ENCODE measurements at regions not wholly inside any gene's neighbourhood (a gene's known extent, or its start where the extent isn't known, plus 50 kb on each side); places are given as distances from the start of the nearest gene placed in this dataset.

GRCh38 chr4:140316799-140317198 lies 56.6 kb upstream of the SCOC start:
- H3K9me3 Mint-ChIP-seq: no peaks in the 10 kb centered on the region
- no peaks in the 10 kb centered on the region for H3K27me3 Mint-ChIP-seq
- H3K4me3 Mint-ChIP-seq: no peak overlapping the region
- intact Hi-C loops (cut with micrococcal nuclease): no loop called here
- H3K36me3 Mint-ChIP-seq (ENCODE audit: low read depth): no peaks in the 10 kb centered on the region
- no peak overlapping the region for H3K27ac Mint-ChIP-seq
- no peaks in the 10 kb centered on the region for H3K4me1 Mint-ChIP-seq (ENCODE audit: low read depth)

- no peaks in the 10 kb centered on the region for H3K4me1 Mint-ChIP-seq (ENCODE audit: low read depth)
- no peaks in the 10 kb centered on the region for H3K36me3 Mint-ChIP-seq (ENCODE audit: low read depth)
- H3K9me3 Mint-ChIP-seq: no peaks in the 10 kb centered on the region
- no peak overlapping the region for H3K4me3 Mint-ChIP-seq
- intact Hi-C loops (cut with micrococcal nuclease): no loop called here
- no peaks in the 10 kb centered on the region for H3K27me3 Mint-ChIP-seq
- H3K27ac Mint-ChIP-seq: no peak overlapping the region
These were observed 57.5 kb upstream of the SCOC start for GRCh38 chr4:140315970-140316369.

DNA sequence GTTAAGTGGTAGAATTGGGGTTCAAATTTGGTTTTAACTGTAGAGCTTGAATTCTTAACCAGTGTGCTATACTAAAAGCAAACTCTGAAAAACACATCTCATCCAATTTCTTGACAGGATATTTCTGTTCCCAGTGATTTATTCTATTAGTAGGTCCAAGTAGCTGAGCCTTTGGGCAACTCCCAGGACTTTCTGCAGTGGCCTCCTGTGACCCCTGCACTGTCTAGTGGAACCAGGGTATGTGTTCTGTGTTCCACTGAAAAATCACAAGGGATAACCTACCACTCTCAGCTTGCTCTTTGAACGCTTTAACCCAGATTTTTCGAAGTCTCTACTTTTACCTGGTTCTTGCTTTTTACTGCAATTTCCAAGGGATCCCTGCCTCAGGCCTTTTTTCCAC lies 58.0 kb upstream of the SCOC start:
- no peaks in the 10 kb centered on the region for H3K36me3 Mint-ChIP-seq (ENCODE audit: low read depth)

GRCh38 chr4:140315019-140315418 lies 58.4 kb upstream of the SCOC start:
- Mint-ChIP-seq H3K4me3 (no peak overlapping the region), H3K4me1 (ENCODE audit: low read depth) (no peaks in the 10 kb centered on the region), H3K36me3 (ENCODE audit: low read depth) (no peaks in the 10 kb centered on the region), H3K9me3 (no peaks in the 10 kb centered on the region), H3K27me3 (peaks cover 1% of the 10 kb centered on the region), H3K27ac (no peak overlapping the region)
- intact Hi-C loops (cut with micrococcal nuclease): no loop called here

More for the DNA sequence above, 58.0 kb upstream of the SCOC start:
- Mint-ChIP-seq H3K27ac (no peak overlapping the region), H3K9me3 (no peaks in the 10 kb centered on the region), H3K4me3 (no peak overlapping the region), H3K4me1 (ENCODE audit: low read depth) (no peaks in the 10 kb centered on the region), H3K27me3 (peaks cover 1% of the 10 kb centered on the region)
- intact Hi-C loops (cut with micrococcal nuclease): no loop called here

DNA sequence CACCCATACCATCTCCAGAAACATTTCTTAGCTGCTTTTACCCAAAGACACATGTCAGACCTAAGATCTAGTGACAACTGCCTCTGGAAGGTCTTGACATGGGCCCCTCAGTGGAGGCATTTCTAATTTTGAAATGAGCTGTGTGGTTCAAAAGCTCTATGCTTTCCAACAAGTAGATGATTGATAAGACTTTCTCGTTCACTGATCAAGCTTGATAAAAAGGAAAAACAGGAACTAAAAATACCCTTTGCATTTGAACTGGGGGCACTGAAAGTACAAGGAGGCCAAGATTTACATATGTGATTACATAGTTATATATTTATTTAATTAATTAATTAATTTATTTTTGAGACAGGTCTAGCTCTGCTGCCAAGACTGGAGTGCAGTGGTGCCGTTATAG lies 61.3 kb upstream of the SCOC start:
- Mint-ChIP-seq H3K4me1 (ENCODE audit: low read depth) (no peaks in the 10 kb centered on the region), H3K27ac (no peak overlapping the region), H3K27me3 (peaks cover 1% of the 10 kb centered on the region), H3K4me3 (no peak overlapping the region), H3K36me3 (ENCODE audit: low read depth) (no peaks in the 10 kb centered on the region), H3K9me3 (no peaks in the 10 kb centered on the region)
- intact Hi-C loops (cut with micrococcal nuclease): no loop called here

- Mint-ChIP-seq H3K9me3 (no peaks in the 10 kb centered on the region), H3K4me3 (no peak overlapping the region), H3K27ac (no peak overlapping the region), H3K4me1 (ENCODE audit: low read depth) (no peaks in the 10 kb centered on the region), H3K36me3 (ENCODE audit: low read depth) (no peaks in the 10 kb centered on the region), H3K27me3 (peaks cover 1% of the 10 kb centered on the region)
- intact Hi-C loops (cut with micrococcal nuclease): no loop called here
These were observed 62.1 kb upstream of the SCOC start for GRCh38 chr4:140311257-140311835.

GRCh38 chr4:140309124-140309870 lies 64.1 kb upstream of the SCOC start:
- intact Hi-C loops (cut with micrococcal nuclease): no loop called here
- Mint-ChIP-seq H3K36me3 (ENCODE audit: low read depth) (no peaks in the 10 kb centered on the region), H3K4me3 (no peak overlapping the region), H3K27me3 (peaks cover 2% of the 10 kb centered on the region), H3K9me3 (no peaks in the 10 kb centered on the region), H3K27ac (no peak overlapping the region), H3K4me1 (ENCODE audit: low read depth) (no peaks in the 10 kb centered on the region)

- H3K9me3 Mint-ChIP-seq: no peaks in the 10 kb centered on the region
- intact Hi-C loops (cut with micrococcal nuclease): no loop called here
- H3K4me1 Mint-ChIP-seq (ENCODE audit: low read depth): no peaks in the 10 kb centered on the region
- H3K36me3 Mint-ChIP-seq (ENCODE audit: low read depth): no peaks in the 10 kb centered on the region
- no peak overlapping the region for H3K4me3 Mint-ChIP-seq
- no peak overlapping the region for H3K27ac Mint-ChIP-seq
- H3K27me3 Mint-ChIP-seq: peaks cover 2% of the 10 kb centered on the region
These were observed 64.9 kb upstream of the SCOC start for GRCh38 chr4:140308366-140309123.

DNA sequence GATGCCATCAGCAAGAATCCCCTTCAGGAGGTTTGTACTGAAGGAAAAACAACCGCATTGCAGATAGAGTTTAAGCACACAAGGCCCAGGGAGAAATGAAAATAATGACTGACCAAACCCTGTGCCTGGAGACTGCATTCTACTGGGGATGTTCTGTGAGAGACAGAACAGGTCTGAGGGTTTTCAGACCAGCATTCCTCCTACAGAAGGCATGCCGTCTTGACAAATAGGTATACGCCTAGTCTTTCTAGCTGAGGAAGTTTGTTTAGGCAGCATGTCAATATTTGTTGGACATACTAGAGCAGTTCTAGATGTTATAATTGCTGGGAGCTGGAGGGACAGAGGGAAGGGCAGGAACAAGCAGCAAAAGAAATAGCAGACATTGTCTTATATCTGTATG lies 68.4 kb upstream of the SCOC start:
- Mint-ChIP-seq H3K27ac (no peak overlapping the region), H3K4me3 (no peak overlapping the region), H3K27me3 (peaks cover 1% of the 10 kb centered on the region), H3K4me1 (ENCODE audit: low read depth) (peaks cover 12% of the 10 kb centered on the region), H3K36me3 (ENCODE audit: low read depth) (no peaks in the 10 kb centered on the region), H3K9me3 (no peaks in the 10 kb centered on the region)
- intact Hi-C loops (cut with micrococcal nuclease): no loop called here

DNA sequence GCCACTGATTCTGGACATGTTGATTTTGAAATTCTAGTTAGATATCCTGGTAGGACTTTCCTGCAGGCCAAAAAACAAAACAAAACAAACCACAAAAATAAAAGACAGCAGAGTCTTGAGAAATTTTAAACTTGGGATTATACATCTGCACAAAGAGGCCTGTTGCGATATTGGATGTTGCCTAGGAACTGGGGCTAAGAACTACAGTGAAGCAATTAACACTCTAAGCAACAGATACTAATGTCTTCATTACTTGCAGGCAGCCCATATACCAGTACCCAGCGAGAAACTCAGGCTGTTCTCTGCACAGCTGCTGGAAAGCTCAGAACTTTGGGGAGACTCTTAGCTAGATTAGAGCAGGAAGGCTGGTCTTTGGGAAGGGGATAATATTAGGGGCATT lies 69.1 kb upstream of the SCOC start:
- no peaks in the 10 kb centered on the region for H3K9me3 Mint-ChIP-seq
- no peak overlapping the region for H3K4me3 Mint-ChIP-seq
- H3K4me1 Mint-ChIP-seq (ENCODE audit: low read depth): peaks cover 15% of the 10 kb centered on the region
- peaks cover 1% of the 10 kb centered on the region for H3K27me3 Mint-ChIP-seq
- intact Hi-C loops (cut with micrococcal nuclease): no loop called here
- H3K27ac Mint-ChIP-seq: no peak overlapping the region
- no peaks in the 10 kb centered on the region for H3K36me3 Mint-ChIP-seq (ENCODE audit: low read depth)

DNA sequence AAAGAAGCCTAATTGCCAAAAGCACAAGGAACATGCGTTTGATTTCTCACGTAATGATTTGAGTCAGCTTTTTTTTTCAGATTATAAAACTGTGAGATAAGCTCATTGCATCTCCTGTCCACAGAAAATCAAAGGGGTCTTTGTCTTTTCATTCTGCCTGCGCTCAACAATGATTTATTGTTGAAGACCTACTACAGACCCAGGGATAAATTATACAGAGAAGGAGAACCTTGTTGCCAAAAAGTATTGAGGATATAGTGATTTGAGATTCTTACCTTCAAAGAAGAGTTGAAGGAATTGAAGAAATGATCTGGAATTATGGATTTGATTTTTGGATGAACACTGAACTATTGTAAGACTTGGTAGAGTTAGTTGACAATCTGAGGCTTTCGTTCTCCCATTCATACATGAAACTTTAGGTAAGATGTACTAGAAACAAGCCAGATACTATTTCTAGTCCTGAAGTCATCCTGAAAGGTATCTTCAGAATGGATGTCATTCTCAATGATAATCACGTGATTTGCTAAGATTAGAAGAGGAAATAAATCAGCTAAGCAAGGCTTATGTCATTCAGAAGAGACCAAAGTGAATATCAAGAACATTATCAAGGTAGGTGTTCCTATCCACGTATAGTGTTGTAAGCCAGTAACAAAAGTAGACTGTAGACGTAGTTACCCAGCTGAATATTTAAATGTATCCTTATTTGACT lies 71.1 kb upstream of the SCOC start:
- H3K27me3 Mint-ChIP-seq: peaks cover 1% of the 10 kb centered on the region
- intact Hi-C loops (cut with micrococcal nuclease): no loop called here
- H3K4me1 Mint-ChIP-seq (ENCODE audit: low read depth): peaks cover 15% of the 10 kb centered on the region
- H3K4me3 Mint-ChIP-seq: no peak overlapping the region
- H3K9me3 Mint-ChIP-seq: no peaks in the 10 kb centered on the region
- H3K27ac Mint-ChIP-seq: no peak overlapping the region
- no peaks in the 10 kb centered on the region for H3K36me3 Mint-ChIP-seq (ENCODE audit: low read depth)

DNA sequence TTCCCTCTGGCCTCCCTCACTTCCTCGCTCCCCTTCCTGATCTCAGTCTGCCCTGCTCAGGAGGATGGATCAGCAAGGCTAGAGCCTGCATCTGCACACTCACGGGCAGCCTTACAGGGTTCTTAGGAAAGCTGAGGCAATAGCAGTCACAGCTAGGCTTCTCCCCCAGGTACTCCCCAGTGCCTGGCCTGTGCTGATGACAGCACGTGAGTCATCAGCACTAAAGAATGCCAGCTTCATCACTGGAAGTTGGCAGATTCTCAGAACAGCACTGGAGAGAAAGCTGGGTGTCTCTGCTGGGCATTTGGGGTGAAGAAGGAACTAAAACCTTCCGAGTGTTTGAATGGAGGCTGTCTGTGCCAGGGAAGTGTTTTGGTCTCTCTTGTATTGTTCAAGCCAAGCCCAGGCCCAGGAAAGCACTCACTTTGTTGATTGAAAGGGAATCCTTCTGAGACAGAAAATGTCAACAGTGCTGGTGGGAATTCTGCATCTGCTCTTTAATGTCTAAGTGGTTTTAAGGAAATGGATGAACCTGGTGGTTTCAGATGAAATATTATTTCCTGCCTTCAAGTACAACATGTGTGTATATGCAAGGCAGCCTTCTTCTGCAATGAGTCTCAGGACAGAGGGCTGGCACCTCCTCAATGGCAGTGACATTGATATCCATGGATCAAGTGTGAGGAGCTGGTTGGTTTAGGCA lies 73.0 kb upstream of the SCOC start:
- Mint-ChIP-seq H3K27me3 (no peaks in the 10 kb centered on the region), H3K4me3 (no peak overlapping the region), H3K9me3 (no peaks in the 10 kb centered on the region), H3K36me3 (ENCODE audit: low read depth) (no peaks in the 10 kb centered on the region), H3K27ac (no peak overlapping the region), H3K4me1 (ENCODE audit: low read depth) (peaks cover 15% of the 10 kb centered on the region)
- intact Hi-C loops (cut with micrococcal nuclease): no loop called here

GRCh38 chr4:140298001-140298400 lies 75.4 kb upstream of the SCOC start:
- intact Hi-C loops (cut with micrococcal nuclease): no loop called here
- Mint-ChIP-seq H3K36me3 (ENCODE audit: low read depth) (no peaks in the 10 kb centered on the region), H3K9me3 (no peaks in the 10 kb centered on the region), H3K4me3 (no peak overlapping the region), H3K27me3 (peaks cover 3% of the 10 kb centered on the region), H3K4me1 (ENCODE audit: low read depth) (peaks cover 15% of the 10 kb centered on the region), H3K27ac (no peak overlapping the region)

DNA sequence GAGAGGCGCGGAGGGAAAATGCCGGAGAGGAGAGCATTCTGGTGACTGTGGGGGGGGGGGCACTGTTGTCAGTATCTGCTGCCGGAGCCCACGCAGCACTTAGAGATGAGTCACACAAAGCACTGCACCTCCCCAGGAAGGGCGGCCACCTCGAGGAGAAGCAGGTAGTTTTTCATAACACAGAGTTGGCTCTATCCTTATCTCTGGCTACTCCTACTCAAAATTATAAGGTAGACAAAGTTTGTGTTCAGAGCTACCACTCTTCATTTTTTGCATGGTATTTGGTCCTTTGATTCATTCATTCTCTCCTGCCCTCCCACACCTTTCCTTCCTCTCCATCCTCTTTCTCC lies 76.2 kb upstream of the SCOC start:
- intact Hi-C loops (cut with micrococcal nuclease): no loop called here
- no peaks in the 10 kb centered on the region for H3K36me3 Mint-ChIP-seq (ENCODE audit: low read depth)
- peaks cover 3% of the 10 kb centered on the region for H3K27me3 Mint-ChIP-seq
- peaks cover 15% of the 10 kb centered on the region for H3K4me1 Mint-ChIP-seq (ENCODE audit: low read depth)
- H3K27ac Mint-ChIP-seq: no peak overlapping the region
- no peak overlapping the region for H3K4me3 Mint-ChIP-seq
- H3K9me3 Mint-ChIP-seq: no peaks in the 10 kb centered on the region
